ENCODE measurements at regions not wholly inside any gene's neighbourhood (a gene's known extent, or its start where the extent isn't known, plus 50 kb on each side); places are given as distances from the start of the nearest gene placed in this dataset.

GRCh38 chr6:84973606-84974005 lies 209.2 kb upstream of the TBX18 start:
- TF ChIP-seq YY1 (IDR thresholded peaks at IDR 0.05; ENCODE audit: insufficient read depth, insufficient read length) = no peak
- no peak for TF ChIP-seq SUZ12 (IDR thresholded peaks at IDR 0.05; ENCODE audit: extremely low read depth, insufficient read depth, insufficient read length)
- no peak for TF ChIP-seq ZNF274 (IDR thresholded peaks at IDR 0.05; ENCODE audit: low read depth, low read length)
